Ishikawa (cell line): ENCODE measurements at regions not wholly inside any gene's neighbourhood (a gene's known extent, or its start where the extent isn't known, plus 50 kb on each side); places are given as distances from the start of the nearest gene placed in this dataset.

Experiments
- CEBPB ChIP-seq: IDR thresholded peaks from 2 replicates; pipeline ENCODE4 v1.6.1; 2012
- CREB1 ChIP-seq: IDR thresholded peaks from 2 replicates; pipeline ENCODE4 v1.6.1; 2012; ENCODE audit warnings: low read depth
- EGR1 ChIP-seq: IDR thresholded peaks from 2 replicates; pipeline ENCODE4 v1.6.1; 2012
- EP300 ChIP-seq: IDR thresholded peaks from 2 replicates; pipeline ENCODE4 v1.6.1; 2012; ENCODE audit warnings: borderline replicate concordance
- FOXM1 ChIP-seq: IDR thresholded peaks from 2 replicates; pipeline ENCODE4 v1.6.1; 2012; ENCODE audit warnings: low read depth, borderline replicate concordance
- NFIC ChIP-seq: IDR thresholded peaks from 2 replicates; pipeline ENCODE4 v1.6.1; 2012
- RAD21 ChIP-seq: IDR thresholded peaks from 2 replicates; pipeline ENCODE4 v1.6.1; 2012; ENCODE audit warnings: low read depth
- TAF1 ChIP-seq: IDR thresholded peaks from 2 replicates; pipeline ENCODE4 v1.6.1; 2012; ENCODE audit warnings: low read depth, mild to moderate bottlenecking
- TCF12 ChIP-seq: IDR thresholded peaks from 2 replicates; pipeline ENCODE4 v1.6.1; 2012; ENCODE audit warnings: low read depth
- TEAD4 ChIP-seq: IDR thresholded peaks from 2 replicates; pipeline ENCODE4 v1.6.1; 2012
- YY1 ChIP-seq: IDR thresholded peaks from 2 replicates; pipeline ENCODE4 v1.6.1; 2012; ENCODE audit warnings: low read depth
- ZBTB7A ChIP-seq: IDR thresholded peaks from 2 replicates; pipeline ENCODE4 v1.6.1; 2012; ENCODE audit warnings: low read depth
- TF ChIP-seq, protein P1 (sequence below): IDR thresholded peaks from 2 replicates; pipeline ENCODE4 v1.6.1; 2012
- TF ChIP-seq, protein P2 (sequence below): IDR thresholded peaks from 2 replicates; pipeline ENCODE4 v1.6.1; 2012; ENCODE audit warnings: low read depth, mild to moderate bottlenecking
- TF ChIP-seq, protein P3 (sequence below): IDR thresholded peaks from 2 replicates; pipeline ENCODE4 v1.6.1; 2012

DNA sequence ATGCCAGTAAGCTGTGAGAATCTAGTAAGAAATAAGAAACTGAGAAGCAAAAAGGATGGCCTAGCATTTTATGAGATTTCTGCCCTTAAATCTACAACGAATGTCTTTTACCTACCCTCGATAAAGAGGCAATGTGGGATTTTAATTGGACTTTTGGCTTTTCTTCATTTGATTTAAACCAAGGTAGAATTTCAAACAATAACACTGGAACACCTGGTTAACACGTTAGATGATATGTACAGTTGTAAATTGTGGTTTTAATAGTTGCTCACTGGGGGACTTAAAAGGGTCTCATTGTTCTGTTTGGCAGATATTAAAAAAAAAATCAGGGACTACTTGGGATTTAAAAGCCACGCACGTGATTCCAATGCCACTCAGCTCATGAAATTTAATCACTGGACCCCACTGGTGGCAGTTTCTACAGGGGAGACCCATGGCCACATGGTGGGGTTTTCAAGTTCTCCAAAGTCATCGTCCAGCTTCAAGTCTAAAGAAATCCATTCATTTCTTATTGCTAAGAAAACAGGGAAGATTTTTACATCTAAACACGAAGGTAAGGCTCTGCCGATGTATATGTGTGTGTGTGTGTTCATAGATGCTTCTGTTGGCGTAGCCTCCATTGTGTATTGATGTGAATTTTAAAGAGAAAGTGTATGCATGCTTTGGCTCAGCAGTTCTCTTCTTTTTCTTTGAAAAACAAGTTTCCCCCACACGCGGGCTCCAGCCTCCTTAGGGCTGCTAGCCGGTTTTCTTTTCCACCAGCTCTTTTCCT lies 588.6 kb upstream of the MKI67 start:
- TF ChIP-seq, protein P1, sequence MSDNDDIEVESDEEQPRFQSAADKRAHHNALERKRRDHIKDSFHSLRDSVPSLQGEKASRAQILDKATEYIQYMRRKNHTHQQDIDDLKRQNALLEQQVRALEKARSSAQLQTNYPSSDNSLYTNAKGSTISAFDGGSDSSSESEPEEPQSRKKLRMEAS = no peak
- TF ChIP-seq TAF1 (no peak), CREB1 (no peak), YY1 (no peak), TCF12 (no peak), CEBPB (no peak), ZBTB7A (no peak), TEAD4 (no peak), FOXM1 (no peak), NFIC (no peak)
- TF ChIP-seq, protein P2, sequence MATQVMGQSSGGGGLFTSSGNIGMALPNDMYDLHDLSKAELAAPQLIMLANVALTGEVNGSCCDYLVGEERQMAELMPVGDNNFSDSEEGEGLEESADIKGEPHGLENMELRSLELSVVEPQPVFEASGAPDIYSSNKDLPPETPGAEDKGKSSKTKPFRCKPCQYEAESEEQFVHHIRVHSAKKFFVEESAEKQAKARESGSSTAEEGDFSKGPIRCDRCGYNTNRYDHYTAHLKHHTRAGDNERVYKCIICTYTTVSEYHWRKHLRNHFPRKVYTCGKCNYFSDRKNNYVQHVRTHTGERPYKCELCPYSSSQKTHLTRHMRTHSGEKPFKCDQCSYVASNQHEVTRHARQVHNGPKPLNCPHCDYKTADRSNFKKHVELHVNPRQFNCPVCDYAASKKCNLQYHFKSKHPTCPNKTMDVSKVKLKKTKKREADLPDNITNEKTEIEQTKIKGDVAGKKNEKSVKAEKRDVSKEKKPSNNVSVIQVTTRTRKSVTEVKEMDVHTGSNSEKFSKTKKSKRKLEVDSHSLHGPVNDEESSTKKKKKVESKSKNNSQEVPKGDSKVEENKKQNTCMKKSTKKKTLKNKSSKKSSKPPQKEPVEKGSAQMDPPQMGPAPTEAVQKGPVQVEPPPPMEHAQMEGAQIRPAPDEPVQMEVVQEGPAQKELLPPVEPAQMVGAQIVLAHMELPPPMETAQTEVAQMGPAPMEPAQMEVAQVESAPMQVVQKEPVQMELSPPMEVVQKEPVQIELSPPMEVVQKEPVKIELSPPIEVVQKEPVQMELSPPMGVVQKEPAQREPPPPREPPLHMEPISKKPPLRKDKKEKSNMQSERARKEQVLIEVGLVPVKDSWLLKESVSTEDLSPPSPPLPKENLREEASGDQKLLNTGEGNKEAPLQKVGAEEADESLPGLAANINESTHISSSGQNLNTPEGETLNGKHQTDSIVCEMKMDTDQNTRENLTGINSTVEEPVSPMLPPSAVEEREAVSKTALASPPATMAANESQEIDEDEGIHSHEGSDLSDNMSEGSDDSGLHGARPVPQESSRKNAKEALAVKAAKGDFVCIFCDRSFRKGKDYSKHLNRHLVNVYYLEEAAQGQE = no peak

DNA sequence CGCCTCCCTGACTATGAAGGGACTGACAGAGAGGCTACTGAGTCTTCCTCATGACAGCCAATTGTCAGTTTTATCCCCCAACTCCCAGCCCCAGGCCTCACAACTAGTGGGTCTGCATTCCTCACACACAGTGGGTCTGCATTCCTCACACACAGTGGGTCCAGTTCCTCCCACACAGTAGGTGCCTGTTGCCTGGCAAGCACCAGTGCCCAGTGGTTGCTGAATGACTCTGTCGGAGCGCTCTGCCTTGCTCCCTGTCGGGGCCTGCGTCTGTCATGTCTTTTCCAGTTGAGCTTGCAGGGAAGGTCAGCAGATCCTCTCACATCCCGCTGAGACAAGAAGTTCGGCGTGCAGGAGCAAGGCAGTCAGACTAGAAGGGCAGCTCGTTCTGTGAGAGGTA lies 590.0 kb upstream of the MKI67 start:
- TF ChIP-seq CEBPB (no peak), CREB1 (no peak), RAD21 (no peak), FOXM1 (no peak), YY1 (no peak)
- TF ChIP-seq, protein P1 = no peak
- TF ChIP-seq, protein P3, sequence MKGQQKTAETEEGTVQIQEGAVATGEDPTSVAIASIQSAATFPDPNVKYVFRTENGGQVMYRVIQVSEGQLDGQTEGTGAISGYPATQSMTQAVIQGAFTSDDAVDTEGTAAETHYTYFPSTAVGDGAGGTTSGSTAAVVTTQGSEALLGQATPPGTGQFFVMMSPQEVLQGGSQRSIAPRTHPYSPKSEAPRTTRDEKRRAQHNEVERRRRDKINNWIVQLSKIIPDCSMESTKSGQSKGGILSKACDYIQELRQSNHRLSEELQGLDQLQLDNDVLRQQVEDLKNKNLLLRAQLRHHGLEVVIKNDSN = no peak

DNA sequence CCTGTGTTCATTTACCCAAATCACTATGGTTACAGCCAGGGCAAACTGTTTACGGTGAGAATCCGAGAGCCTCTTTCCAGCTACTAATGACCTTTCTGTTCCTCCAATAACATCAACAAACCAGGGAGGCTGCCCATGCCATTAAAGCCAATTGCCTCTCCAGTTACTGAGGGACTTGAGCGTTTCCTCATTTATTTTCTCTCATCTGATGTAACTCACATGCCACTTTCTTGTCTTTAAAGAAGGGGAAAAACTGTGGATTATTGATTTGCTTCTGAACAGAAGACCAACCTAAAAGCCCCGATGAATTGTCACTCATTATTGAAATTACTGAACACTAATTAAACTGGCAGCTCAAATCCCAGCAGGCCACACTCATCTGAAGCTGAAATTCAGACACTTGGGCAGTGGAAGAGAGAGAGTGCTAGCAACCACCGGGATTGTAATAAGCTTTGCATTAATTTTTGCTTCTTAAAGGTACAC lies 595.8 kb upstream of the MKI67 start:
- TF ChIP-seq, protein P3 = no peak
- TF ChIP-seq, protein P1 = no peak
- no peak for TF ChIP-seq YY1

DNA sequence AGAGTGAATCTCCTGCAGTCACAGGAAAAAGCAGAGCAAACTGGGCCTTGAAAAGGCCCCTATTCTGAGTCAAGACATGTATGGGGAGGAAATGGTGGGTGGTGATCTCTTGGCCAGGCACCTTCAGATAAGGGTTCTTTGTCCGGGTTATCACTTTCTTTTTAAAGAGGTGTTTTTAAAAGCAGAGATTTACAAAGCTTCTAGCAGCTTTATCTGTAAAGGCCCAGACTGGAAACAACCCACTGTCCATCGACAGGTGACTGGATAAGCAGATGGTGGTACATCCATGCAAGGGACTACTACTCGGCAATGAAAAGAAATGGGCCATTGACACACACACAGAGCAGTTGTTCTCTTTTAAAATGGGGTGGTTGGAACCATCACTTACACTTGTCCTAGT lies 596.7 kb upstream of the MKI67 start:
- TF ChIP-seq, protein P2 = no peak
- TF ChIP-seq NFIC (no peak), TEAD4 (no peak), EGR1 (no peak), ZBTB7A (no peak), YY1 (no peak), TAF1 (no peak), TCF12 (no peak), EP300 (no peak), RAD21 (no peak)
- TF ChIP-seq, protein P3 = no peak

DNA sequence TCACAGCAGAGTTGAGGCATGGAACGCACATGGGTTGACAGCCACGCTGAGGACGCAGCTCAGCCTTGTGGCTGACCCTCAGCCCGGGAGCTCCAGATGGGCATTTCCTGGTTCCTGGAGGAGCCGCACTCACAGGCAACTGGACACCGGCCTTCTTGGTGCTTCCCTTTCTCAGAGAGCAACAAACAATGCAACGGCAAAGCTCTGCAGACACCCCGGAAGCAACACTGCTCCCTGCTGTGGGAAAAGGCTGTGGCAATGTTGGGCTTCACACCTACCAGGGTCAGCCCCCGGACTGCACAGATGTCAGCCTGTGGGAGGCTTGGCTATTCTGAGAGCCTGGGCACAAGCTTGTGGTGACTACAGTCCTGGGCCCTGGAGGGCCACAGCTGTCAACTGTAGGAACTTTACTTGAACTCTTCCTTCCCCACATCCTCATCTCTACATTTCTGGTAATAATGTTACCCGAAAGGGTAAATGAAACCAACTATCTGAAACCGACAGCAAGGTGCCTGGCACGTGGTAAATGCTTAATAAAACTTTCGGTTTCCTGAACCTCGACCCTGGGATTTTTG lies 597.5 kb upstream of the MKI67 start:
- TF ChIP-seq YY1 (no peak), EP300 (no peak), ZBTB7A (no peak), RAD21 (no peak), NFIC (no peak), TAF1 (no peak), TEAD4 (no peak), FOXM1 (no peak), CREB1 (no peak), TCF12 (no peak), CEBPB (no peak), EGR1 (no peak)
- TF ChIP-seq, protein P2 = no peak
- TF ChIP-seq, protein P3 = no peak
- TF ChIP-seq, protein P1 = no peak
